Glutamatergic neuron (in vitro differentiated cells): ENCODE measurements at regions not wholly inside any gene's neighbourhood (a gene's known extent, or its start where the extent isn't known, plus 50 kb on each side); places are given as distances from the start of the nearest gene placed in this dataset.

ENCODE experiments used
- DNase-seq: peaks from one replicate; pipeline ENCODE4 v3.0.0; 2022
- H3K27ac Mint-ChIP-seq: one replicate; pipeline ENCODE4 v1.8.0; 2020; ENCODE audit warnings: mild to moderate bottlenecking, mixed read lengths, inconsistent platforms; ENCODE audit not compliant: unreplicated experiment
- H3K27me3 Mint-ChIP-seq: one replicate; pipeline ENCODE4 v1.8.0; 2020; ENCODE audit warnings: mild to moderate bottlenecking, moderate library complexity, mixed read lengths, inconsistent platforms; ENCODE audit not compliant: unreplicated experiment
- H3K36me3 Mint-ChIP-seq: one replicate; pipeline ENCODE4 v1.8.0; 2020; ENCODE audit warnings: mild to moderate bottlenecking, mixed read lengths, inconsistent platforms; ENCODE audit not compliant: unreplicated experiment
- H3K4me1 Mint-ChIP-seq: one replicate; pipeline ENCODE4 v1.8.0; 2020; ENCODE audit warnings: mild to moderate bottlenecking, low read depth, mixed read lengths, inconsistent platforms; ENCODE audit not compliant: unreplicated experiment
- H3K4me3 Mint-ChIP-seq: one replicate; pipeline ENCODE4 v1.8.0; 2020; ENCODE audit warnings: mild to moderate bottlenecking, mixed read lengths, inconsistent platforms; ENCODE audit not compliant: unreplicated experiment
- H3K9me3 Mint-ChIP-seq: one replicate; pipeline ENCODE4 v1.8.0; 2020; ENCODE audit warnings: mild to moderate bottlenecking, moderate library complexity, mixed read lengths, inconsistent platforms; ENCODE audit not compliant: unreplicated experiment
- CTCF ChIP-seq: fragments of 200-600 bp; sonication (generic); IDR thresholded peaks from one replicate; pipeline ENCODE4 v1.5.0; 2021; ENCODE audit not compliant: partially characterized antibody, unreplicated experiment

- no peak for TF ChIP-seq CTCF
- Mint-ChIP-seq H3K9me3 (peaks cover 5% of the 10 kb centered on the region), H3K4me1 (peaks cover 13% of the 10 kb centered on the region), H3K27me3 (no peaks in the 10 kb centered on the region), H3K27ac (no peak overlapping the region), H3K36me3 (no peaks in the 10 kb centered on the region), H3K4me3 (no peak overlapping the region)
- no peak for DNase-seq
Measured at GRCh38 chr11:70783356-70783755, 385.0 kb downstream of the CTTN start.

- Mint-ChIP-seq H3K4me1 (peaks cover 13% of the 10 kb centered on the region), H3K36me3 (no peaks in the 10 kb centered on the region), H3K9me3 (peaks cover 5% of the 10 kb centered on the region), H3K27ac (no peak overlapping the region), H3K27me3 (no peaks in the 10 kb centered on the region), H3K4me3 (no peak overlapping the region)
- no peak for DNase-seq
- TF ChIP-seq CTCF = no peak
Measured at GRCh38 chr11:70783821-70784220, 385.5 kb downstream of the CTTN start.

- TF ChIP-seq CTCF = no peak
- peaks cover 6% of the 10 kb centered on the region for H3K9me3 Mint-ChIP-seq
Measured at GRCh38 chr11:70785372-70785771, 387.0 kb downstream of the CTTN start.

GRCh38 chr11:70786021-70786665 lies 387.8 kb downstream of the CTTN start:
- Mint-ChIP-seq H3K27me3 (peaks cover 1% of the 10 kb centered on the region), H3K36me3 (no peaks in the 10 kb centered on the region), H3K9me3 (peaks cover 6% of the 10 kb centered on the region), H3K4me1 (peaks cover 13% of the 10 kb centered on the region), H3K27ac (no peak overlapping the region), H3K4me3 (no peak overlapping the region)
- DNase-seq = no peak
- no peak for TF ChIP-seq CTCF

More at GRCh38 chr11:70785372-70785771, 387.0 kb downstream of the CTTN start:
- H3K27ac Mint-ChIP-seq = no peak overlapping the region
- DNase-seq = no peak
- no peak overlapping the region for H3K4me3 Mint-ChIP-seq
- H3K4me1 Mint-ChIP-seq = peaks cover 13% of the 10 kb centered on the region
- H3K27me3 Mint-ChIP-seq = peaks cover 1% of the 10 kb centered on the region
- no peaks in the 10 kb centered on the region for H3K36me3 Mint-ChIP-seq

- DNase-seq = no peak
- no peak overlapping the region for H3K4me3 Mint-ChIP-seq
- peaks cover 4% of the 10 kb centered on the region for H3K9me3 Mint-ChIP-seq
- H3K27me3 Mint-ChIP-seq = peaks cover 1% of the 10 kb centered on the region
- H3K36me3 Mint-ChIP-seq = peaks cover 9% of the 10 kb centered on the region
- TF ChIP-seq CTCF = no peak
- H3K4me1 Mint-ChIP-seq = peaks cover 2% of the 10 kb centered on the region
- H3K27ac Mint-ChIP-seq = no peak overlapping the region
Measured at GRCh38 chr11:70788248-70789022, 390.1 kb downstream of the CTTN start.
